ENCODE measurements at regions not wholly inside any gene's neighbourhood (a gene's known extent, or its start where the extent isn't known, plus 50 kb on each side); places are given as distances from the start of the nearest gene placed in this dataset.

DNA sequence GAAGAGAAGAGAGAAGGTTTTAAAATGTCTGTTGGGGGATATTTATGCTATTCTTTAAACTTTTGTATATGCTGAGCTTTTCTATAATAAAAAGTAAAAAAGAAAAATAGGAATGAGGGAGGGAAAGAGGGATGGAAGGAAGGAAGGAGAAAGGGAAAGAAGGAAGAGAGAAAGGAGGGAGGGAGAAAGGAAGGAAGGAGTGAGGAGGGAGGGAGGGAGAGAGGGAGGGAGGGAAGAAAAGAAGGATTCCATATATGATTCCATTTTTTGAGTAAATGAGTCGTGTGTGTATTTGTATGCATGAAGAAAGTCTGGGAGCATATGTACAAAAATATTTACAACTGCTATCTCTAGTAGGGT is 120.9 kb upstream of the ZBTB40 start:
- H3K9ac ChIP-seq (ENCODE audit: low read length) = no peak overlapping the region
- no peak overlapping the region for H3K27ac ChIP-seq (ENCODE audit: low read depth, low read length, poor library complexity, severe bottlenecking)
- TF ChIP-seq EZH2 (IDR thresholded peaks at IDR 0.05; ENCODE audit: borderline replicate concordance, low read length) = no peak
- H3K79me2 ChIP-seq (ENCODE audit: insufficient read depth, low read length) = no peaks in the 10 kb centered on the region
- no peaks in the 10 kb centered on the region for H3K4me1 ChIP-seq (ENCODE audit: insufficient read depth, low read length, severe bottlenecking)
- no peaks in the 10 kb centered on the region for H3K9me3 ChIP-seq (ENCODE audit: low read length)
- H2AFZ ChIP-seq (ENCODE audit: low read length) = no peak overlapping the region
- H3K4me2 ChIP-seq (ENCODE audit: low read length) = no peak overlapping the region
- no peaks in the 10 kb centered on the region for H4K20me1 ChIP-seq (ENCODE audit: insufficient read depth, low read length)
- peaks cover 3% of the 10 kb centered on the region; the same call in 1 of the 2 replicates for H3K27me3 ChIP-seq (ENCODE audit: insufficient read depth, low read length)
- no peaks in the 10 kb centered on the region for H3K36me3 ChIP-seq (ENCODE audit: insufficient read depth, low read length)
- H3K9me2 ChIP-seq (ENCODE audit: low read depth, low read length) = no peaks in the 10 kb centered on the region
- no peaks in the 10 kb centered on the region for H3F3A ChIP-seq (ENCODE audit: insufficient read depth, low read length)
- H3K4me3 ChIP-seq (ENCODE audit: low read depth, low read length, poor library complexity, severe bottlenecking) = no peak overlapping the region

DNA sequence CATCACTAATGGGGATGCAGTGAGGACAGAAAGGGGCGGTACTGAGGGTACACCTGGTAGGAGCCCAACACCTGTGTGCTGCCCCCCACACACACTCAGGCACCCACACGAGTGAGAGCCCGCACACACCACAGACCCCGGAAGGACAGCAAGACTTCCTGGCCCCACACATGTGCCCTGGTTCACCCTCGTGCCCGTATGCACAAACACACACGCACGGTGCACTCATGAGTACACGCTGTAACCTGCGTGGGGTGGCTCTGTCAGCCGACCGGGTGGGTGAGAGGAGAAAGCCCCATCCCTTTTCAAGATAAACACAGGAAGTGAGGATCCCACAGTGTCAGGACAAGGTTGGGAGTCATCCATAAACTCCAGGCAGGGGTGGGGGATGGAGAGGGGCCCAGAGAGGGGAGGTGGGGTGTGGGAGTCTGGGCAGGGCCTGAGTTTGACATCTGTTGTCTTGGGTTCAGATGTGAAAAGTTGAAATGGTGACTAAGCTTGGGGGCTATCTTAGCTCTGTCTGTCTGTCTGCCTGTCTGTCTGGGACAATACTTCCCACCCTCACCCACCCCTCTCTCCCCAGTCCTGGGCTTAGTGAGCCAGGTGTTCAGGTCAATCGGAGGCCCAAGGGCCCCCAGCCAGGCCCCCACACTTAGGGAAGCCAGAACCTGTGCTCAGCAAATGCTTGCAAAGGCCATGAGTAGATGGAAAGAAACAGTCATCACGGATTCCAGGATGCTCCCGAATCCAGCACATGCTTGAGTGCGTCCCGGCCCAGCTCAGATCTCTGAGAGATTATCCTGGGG is 119.8 kb upstream of the ZBTB40 start:
- no peaks in the 10 kb centered on the region for H4K20me1 ChIP-seq (ENCODE audit: insufficient read depth, low read length)
- H3K9ac ChIP-seq (ENCODE audit: low read length) = no peak overlapping the region
- no peaks in the 10 kb centered on the region for H3K9me3 ChIP-seq (ENCODE audit: low read length)
- H3K4me2 ChIP-seq (ENCODE audit: low read length) = no peak overlapping the region
- H3K79me2 ChIP-seq (ENCODE audit: insufficient read depth, low read length) = no peaks in the 10 kb centered on the region
- no peaks in the 10 kb centered on the region for H3K4me1 ChIP-seq (ENCODE audit: insufficient read depth, low read length, severe bottlenecking)
- H2AFZ ChIP-seq (ENCODE audit: low read length) = no peak overlapping the region
- no peak overlapping the region for H3K4me3 ChIP-seq (ENCODE audit: low read depth, low read length, poor library complexity, severe bottlenecking)
- H3K27ac ChIP-seq (ENCODE audit: low read depth, low read length, poor library complexity, severe bottlenecking) = no peak overlapping the region
- H3K9me2 ChIP-seq (ENCODE audit: low read depth, low read length) = no peaks in the 10 kb centered on the region
- H3F3A ChIP-seq (ENCODE audit: insufficient read depth, low read length) = no peaks in the 10 kb centered on the region
- no peak for TF ChIP-seq EZH2 (IDR thresholded peaks at IDR 0.05; ENCODE audit: borderline replicate concordance, low read length)
- TF ChIP-seq, protein P1, sequence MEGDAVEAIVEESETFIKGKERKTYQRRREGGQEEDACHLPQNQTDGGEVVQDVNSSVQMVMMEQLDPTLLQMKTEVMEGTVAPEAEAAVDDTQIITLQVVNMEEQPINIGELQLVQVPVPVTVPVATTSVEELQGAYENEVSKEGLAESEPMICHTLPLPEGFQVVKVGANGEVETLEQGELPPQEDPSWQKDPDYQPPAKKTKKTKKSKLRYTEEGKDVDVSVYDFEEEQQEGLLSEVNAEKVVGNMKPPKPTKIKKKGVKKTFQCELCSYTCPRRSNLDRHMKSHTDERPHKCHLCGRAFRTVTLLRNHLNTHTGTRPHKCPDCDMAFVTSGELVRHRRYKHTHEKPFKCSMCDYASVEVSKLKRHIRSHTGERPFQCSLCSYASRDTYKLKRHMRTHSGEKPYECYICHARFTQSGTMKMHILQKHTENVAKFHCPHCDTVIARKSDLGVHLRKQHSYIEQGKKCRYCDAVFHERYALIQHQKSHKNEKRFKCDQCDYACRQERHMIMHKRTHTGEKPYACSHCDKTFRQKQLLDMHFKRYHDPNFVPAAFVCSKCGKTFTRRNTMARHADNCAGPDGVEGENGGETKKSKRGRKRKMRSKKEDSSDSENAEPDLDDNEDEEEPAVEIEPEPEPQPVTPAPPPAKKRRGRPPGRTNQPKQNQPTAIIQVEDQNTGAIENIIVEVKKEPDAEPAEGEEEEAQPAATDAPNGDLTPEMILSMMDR (IDR thresholded peaks at IDR 0.05; ENCODE audit: low read length) = no peak
- peaks cover 3% of the 10 kb centered on the region; the same call in 1 of the 2 replicates for H3K27me3 ChIP-seq (ENCODE audit: insufficient read depth, low read length)
- H3K36me3 ChIP-seq (ENCODE audit: insufficient read depth, low read length) = no peaks in the 10 kb centered on the region

DNA sequence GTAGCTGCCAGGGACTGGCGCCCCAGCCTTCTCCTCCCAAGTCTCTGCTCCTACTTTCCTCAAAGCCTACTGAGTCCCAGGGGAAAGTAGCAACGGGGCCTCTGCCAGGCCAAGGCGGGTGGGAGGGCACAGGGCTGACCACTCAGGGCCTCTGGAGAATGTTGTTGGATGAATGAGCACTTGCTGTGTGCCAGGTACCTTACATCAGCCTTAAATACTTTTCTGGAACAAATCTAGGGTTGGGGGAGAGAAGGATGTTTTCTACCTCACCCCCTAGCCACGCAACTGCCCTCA is 119.3 kb upstream of the ZBTB40 start:
- Histone ChIP-seq H3F3A (ENCODE audit: insufficient read depth, low read length) (no peaks in the 10 kb centered on the region), H4K20me1 (ENCODE audit: insufficient read depth, low read length) (no peaks in the 10 kb centered on the region), H3K4me2 (ENCODE audit: low read length) (no peak overlapping the region), H3K36me3 (ENCODE audit: insufficient read depth, low read length) (no peaks in the 10 kb centered on the region), H3K4me1 (ENCODE audit: insufficient read depth, low read length, severe bottlenecking) (no peaks in the 10 kb centered on the region), H3K79me2 (ENCODE audit: insufficient read depth, low read length) (no peaks in the 10 kb centered on the region), H3K9me3 (ENCODE audit: low read length) (no peaks in the 10 kb centered on the region), H3K9me2 (ENCODE audit: low read depth, low read length) (no peaks in the 10 kb centered on the region), H2AFZ (ENCODE audit: low read length) (no peak overlapping the region), H3K9ac (ENCODE audit: low read length) (no peak overlapping the region), H3K4me3 (ENCODE audit: low read depth, low read length, poor library complexity, severe bottlenecking) (no peak overlapping the region), H3K27me3 (ENCODE audit: insufficient read depth, low read length) (peaks cover 3% of the 10 kb centered on the region; the same call in 1 of the 2 replicates), H3K27ac (ENCODE audit: low read depth, low read length, poor library complexity, severe bottlenecking) (no peak overlapping the region)
- TF ChIP-seq, protein P1 (IDR thresholded peaks at IDR 0.05; ENCODE audit: low read length) = no peak
- no peak for TF ChIP-seq EZH2 (IDR thresholded peaks at IDR 0.05; ENCODE audit: borderline replicate concordance, low read length)

All from OCI-LY1 (cell line).